GM21526 (cell line): ENCODE measurements at regions not wholly inside any gene's neighbourhood (a gene's known extent, or its start where the extent isn't known, plus 50 kb on each side); places are given as distances from the start of the nearest gene placed in this dataset.
"Not testable (repeated sequence)": the region's sequence is repeated elsewhere in the genome, so short reads cannot be mapped to it uniquely, and the experiment has no call there.

Experiments
- ATAC-seq: cut with Tn5 transposase; IDR thresholded peaks from one replicate; pipeline ENCODE4 v1.9.1; 2021; ENCODE audit warnings: moderate library complexity; ENCODE audit not compliant: unreplicated experiment, low FRiP score

DNA sequence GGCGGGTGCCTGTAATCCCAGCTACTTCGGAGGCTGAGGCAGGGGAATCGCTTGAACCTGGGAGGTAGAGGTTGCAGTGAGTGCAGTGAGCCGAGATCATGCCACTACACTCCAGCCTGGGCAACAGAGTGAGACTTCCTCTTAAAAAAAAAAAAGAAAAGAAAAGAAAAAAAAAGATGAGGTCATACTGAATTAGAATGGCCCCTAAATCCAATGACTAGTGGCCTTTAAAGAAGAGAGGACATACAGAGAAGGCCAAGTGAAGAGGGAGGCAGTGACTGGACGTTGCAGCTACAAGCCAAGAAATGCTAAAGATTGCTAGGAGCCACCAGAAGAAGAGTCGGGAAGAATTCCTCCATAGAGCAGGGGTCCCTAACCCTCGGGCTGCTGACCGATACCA, 76.9 kb upstream of the TIAM1 start:
- ATAC-seq: no peak

- ATAC-seq: no peak
These were observed 76.3 kb upstream of the TIAM1 start for GRCh38 chr21:31420354-31420753.

GRCh38 chr21:31418377-31419001, 74.4 kb upstream of the TIAM1 start:
- ATAC-seq: no peak

DNA sequence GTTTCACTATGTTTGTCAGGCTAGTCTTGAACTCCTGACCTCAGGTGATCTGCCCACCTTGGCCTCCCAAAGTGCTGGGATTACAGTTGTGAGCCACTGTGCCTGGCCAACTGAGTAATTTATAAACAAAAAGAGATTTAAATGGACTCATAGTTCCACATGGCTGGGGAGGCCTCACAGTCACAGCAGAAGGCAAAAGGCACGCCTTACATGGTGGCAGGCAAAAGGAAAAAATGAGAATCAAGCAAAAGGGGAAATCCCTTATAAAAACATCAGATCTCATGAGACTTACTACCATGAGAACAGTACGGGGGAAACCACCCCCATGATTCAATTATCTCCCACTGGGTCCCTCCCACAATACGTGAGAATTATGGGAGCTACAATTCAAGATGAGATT, 73.2 kb upstream of the TIAM1 start:
- ATAC-seq: not testable (repeated sequence)

GRCh38 chr21:31416465-31416864, 72.4 kb upstream of the TIAM1 start:
- no peak for ATAC-seq

DNA sequence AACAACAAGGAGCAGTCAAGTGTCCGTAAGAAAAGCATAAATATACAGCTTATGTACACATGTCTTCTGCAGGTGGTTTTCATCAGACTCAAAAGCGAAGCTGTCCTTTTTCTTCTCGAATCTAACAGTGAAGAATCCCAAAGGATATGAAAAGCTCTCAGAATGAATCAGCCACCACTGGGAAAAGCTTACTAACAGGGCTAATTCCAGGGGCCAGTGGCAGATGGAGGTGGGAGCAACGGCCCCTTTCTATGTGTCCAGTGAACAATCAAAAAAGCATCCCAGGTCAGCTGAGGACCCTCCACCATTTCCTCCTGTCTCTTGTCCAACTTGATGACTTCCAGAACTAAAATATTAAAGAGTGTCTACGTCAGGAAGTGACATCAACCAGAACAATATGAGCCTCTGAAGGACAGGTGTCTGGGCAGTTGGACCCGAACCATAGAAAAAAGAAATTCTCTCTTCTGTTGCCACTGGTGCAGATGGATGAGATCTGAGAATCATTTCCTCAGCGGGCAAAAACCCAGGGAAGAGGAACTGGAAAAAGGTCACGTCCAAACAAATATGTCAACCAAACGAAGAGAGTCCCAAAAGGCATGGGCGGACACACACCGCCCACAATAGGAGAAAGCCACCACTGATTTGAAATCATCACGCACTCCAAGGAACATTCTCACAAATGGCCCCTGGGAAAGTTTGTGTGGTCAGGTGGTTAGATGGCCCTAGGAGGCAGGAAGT, 70.4 kb upstream of the TIAM1 start:
- ATAC-seq: no peak

DNA sequence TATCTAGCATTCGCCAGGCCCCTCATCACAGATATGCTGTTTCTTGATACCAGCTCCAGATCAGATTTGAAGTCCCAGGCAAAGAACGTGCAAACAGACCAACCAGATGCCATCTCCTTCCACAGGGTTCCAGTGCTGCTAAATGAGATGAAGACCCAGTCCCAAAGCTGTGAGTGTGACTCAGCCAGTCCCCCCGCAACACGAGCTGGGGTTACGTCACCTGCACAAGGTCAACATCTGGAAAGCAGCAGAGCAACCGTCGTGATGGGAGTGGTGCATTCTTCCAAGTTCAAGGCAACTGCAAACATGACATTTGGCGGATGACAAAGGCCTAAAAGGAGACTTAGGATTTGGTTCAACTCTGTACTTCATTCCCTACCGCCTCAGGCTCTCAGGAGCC, 69.6 kb upstream of the TIAM1 start:
- no peak for ATAC-seq

- ATAC-seq: no peak
These were observed 66.6 kb upstream of the TIAM1 start for GRCh38 chr21:31410499-31411131.

DNA sequence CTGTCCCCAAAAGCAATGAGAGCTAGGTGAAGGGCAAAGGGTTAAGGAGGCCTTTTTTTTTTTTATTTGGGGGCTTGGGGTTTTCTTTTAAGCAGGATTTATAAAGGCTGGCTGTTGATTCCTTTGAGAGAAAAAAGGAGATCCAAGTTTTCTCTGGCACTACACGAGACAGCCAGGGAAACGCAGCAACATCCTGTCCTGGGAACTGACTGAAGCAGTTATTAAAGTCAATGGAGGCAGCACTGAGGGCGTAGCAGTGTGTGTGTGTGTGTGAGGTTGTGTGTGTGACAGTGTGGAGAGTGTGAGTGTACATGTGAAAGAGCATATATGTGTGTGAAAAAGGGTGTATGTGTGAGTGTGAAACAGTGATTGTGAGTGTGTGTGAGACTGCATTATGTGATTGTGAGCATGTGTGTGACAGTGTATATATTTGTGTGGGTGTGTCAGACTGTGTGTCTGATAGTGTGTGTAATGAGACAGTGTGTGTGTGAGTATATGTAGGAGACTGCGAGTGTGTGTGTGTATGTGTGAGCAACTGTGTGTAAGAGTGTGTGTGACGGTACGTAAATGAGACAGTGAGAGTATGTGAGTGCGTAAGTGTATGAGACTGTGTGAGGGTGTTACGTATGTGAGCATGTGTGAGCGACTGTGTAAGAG, 65.9 kb upstream of the TIAM1 start:
- ATAC-seq: no peak

DNA sequence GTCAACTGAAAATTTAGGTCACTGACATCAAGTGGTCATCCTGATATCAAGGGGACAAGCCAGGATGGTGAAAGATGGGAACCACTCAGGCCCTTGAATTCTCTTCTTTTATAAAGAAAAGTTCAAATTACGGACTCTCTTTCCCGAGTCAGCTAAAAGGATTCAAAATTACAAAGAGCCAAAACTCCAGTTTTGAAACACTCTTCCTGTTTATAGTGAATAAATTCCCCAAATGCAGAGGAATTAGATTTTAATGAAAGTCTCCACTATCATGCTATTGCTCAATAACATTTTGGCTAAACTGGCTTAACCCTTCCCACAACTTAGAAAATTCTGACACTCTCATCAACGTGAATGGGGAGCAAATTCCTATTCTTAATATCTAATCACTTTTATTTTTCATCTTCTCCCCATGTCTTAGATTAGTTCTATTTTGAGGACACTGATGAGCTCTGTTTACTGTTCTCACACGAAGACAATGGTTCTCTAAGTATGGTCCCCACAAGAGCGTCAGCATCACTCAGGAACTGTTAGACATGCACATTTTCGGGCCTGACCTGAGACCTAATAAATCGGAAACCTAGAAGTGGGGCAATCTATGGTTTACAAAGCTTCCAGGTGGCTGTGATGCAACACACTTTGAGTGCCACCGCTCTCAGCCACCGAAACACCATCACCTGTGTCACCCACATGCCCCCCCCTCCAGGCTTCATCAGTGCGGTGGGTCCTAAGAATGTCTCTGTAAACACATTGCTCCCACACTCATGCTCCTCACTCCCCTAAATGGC, 64.4 kb upstream of the TIAM1 start:
- no peak for ATAC-seq

- no peak for ATAC-seq
These were observed 62.4 kb upstream of the TIAM1 start for GRCh38 chr21:31406510-31406909.

DNA sequence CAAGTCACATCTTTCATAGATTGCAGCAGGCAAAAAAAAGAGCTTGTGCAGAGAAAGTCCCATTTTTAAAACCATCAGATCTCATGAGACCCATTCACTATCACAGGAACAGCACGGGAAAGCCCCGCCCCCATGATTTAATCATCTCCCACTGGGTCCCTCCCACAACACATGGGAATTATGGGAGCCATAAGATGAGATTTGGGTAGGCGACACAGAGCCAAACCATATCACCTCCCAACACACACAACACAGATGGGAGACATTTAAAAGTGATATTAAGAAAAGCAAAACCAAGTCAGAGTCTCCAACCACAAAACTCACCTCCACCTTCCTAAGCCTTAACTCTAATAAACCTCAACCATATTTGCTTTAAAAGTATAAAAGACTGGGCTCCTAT, 61.5 kb upstream of the TIAM1 start:
- no peak for ATAC-seq

GRCh38 chr21:31403596-31404333, 59.7 kb upstream of the TIAM1 start:
- ATAC-seq: no peak

DNA sequence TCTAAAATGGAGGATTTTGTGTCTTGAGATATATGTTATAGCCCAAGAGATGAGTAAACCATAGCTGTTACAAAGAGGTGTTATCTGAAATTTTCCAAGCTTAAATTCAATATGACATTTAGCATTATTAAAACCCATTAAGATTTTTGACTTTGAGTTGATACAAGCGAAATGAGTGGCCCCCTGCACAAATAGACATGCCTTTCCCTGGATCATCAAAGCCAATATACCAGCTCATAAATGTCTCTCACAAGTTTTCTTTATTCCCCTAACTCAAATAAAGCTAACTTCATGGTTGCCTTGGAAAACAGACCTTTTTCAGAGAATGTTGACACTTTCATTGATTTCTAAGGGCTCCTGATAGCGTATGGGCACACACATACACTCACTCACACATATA, 55.5 kb upstream of the TIAM1 start:
- ATAC-seq: no peak

- no peak for ATAC-seq
These were observed 54.5 kb upstream of the TIAM1 start for GRCh38 chr21:31398574-31398973.

DNA sequence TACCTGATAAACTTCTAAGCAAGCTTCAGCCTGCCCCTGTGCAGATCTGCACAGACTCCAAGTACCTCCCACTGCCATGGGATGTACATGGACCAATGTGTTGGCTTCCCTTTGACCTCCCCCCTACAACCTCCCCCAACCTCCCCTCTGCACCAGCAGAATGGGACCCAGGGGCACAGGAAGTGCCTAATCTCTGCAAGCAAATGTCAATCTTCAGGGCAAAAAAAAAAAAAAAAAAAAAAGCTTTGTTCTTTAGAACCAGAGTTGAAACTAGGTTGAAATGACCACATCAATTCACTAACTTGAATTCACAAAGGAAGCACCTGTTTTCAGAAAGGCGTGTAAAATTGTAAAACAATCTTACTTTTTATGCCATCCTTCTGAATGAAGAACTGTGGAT, 53.9 kb upstream of the TIAM1 start:
- ATAC-seq: no peak

- no peak for ATAC-seq
These were observed 53.5 kb upstream of the TIAM1 start for GRCh38 chr21:31397515-31397926.

DNA sequence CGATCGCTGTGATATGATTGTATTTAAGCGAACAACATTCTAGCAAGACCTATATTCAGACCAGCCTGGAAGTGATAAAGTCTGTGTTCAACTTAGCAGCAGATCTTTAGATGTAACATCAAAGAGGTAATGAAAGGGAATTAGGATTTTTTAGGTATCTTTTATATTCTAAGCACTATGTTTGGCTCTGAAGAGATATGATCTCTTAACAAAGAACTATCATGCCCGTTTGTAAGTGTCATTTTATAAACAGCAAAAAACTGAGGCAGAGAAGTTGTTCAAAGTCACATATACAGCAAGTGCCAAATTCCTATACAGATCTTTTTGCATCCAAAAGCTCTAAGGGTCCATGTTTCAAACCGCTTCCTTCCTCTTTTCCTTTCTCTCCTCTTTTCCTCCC, 53.0 kb upstream of the TIAM1 start:
- no peak for ATAC-seq

- no peak for ATAC-seq
These were observed 52.3 kb upstream of the TIAM1 start for GRCh38 chr21:31396399-31396798.

- ATAC-seq: no peak
These were observed 51.7 kb upstream of the TIAM1 start for GRCh38 chr21:31395791-31396190.
